Right lobe of liver (tissue), 6 donors: ENCODE measurements at regions not wholly inside any gene's neighbourhood (a gene's known extent, or its start where the extent isn't known, plus 50 kb on each side); places are given as distances from the start of the nearest gene placed in this dataset.

Source experiments
- ATAC-seq, 4 donors: fragments of 200-7000 bp; cut with Tn5 transposase; one replicate each; pipeline ENCODE4 v1.9.1; 2020; ENCODE audit warnings: mild to moderate bottlenecking in 4 of 4, moderate library complexity in 4 of 4
- DNase-seq, 3 donors: peaks; one replicate each; pipeline ENCODE4 v3.0.0-alpha.2; 2020
- H3K27ac ChIP-seq, 3 donors: fragments of 200-600 bp; one replicate each; pipeline ENCODE4 v1.8.0; 2022
- H3K27me3 ChIP-seq, 2 donors: fragments of 200-600 bp; one replicate each; pipeline ENCODE4 v1.8.0; 2022
- H3K36me3 ChIP-seq, 4 donors: fragments of 200-600 bp; sonication (generic) in 1 of 4; one replicate each; pipeline versions ENCODE4 v1.5.1 to v1.8.0; 2017 to 2022; ENCODE audit warnings: control low read depth in 1 of 4
- H3K4me1 ChIP-seq, 4 donors: fragments of 200-600 bp; sonication (generic) in 1 of 4; one replicate each; pipeline versions ENCODE4 v1.5.1 to v1.8.0; 2017 to 2022; ENCODE audit warnings: control low read depth in 1 of 4
- H3K4me3 ChIP-seq, 3 donors: fragments of 200-600 bp; one replicate each; pipeline ENCODE4 v1.8.0; 2022
- H3K9me3 ChIP-seq, 4 donors: fragments of 200-600 bp; sonication (generic) in 1 of 4; one replicate each; pipeline versions ENCODE4 v1.5.1 to v1.8.0; 2017 to 2022; ENCODE audit warnings: control low read depth in 1 of 4
- CTCF ChIP-seq, 4 donors: fragments of 200-600 bp in 3 of 4; fragments of 450-650 bp in 1 of 4; IDR thresholded peaks; one replicate each; pipeline versions ENCODE4 v1.5.1 to v1.8.0; 2016 to 2022; ENCODE audit warnings: antibody characterized with exemption in 4 of 4, mild to moderate bottlenecking in 2 of 4
- POLR2A ChIP-seq: fragments of 450-650 bp; IDR thresholded peaks from one replicate; pipeline ENCODE4 v1.6.1; 2017; ENCODE audit warnings: antibody characterized with exemption, mild to moderate bottlenecking
- WGBS: methylation state at CpG from one replicate; pipeline ENCODE4 v1.1.6; 2018; ENCODE audit warnings: low coverage, low lambda C conversion rate; ENCODE audit not compliant: insufficient coverage; ENCODE audit errors: missing lambda C conversion rate; 5-methylcytosine and 5-hydroxymethylcytosine counted together
- intact Hi-C, 2 donors: fragments of 100-400 bp; cut with DNase I; formaldehyde crosslinking; loops; one replicate each; pipeline versions ENCODE4 v1.11.2 to v1.14.1; 2022
- donor health status: DM: no; HTN: yes; CAD: no.
- donor health status: DM: no; HTN: no; CAD: no.
- donor health status: DM: no; HTN: no; CAD: no.
- donor health status: DM: no; HTN: yes; CAD: no.
- donor health status: DM: no; HTN: yes; CAD: no.

GRCh38 chr17:34458266-34458665 is 95.2 kb upstream of the CCL1 start:
- Histone ChIP-seq H3K27me3 (no peaks in the 10 kb centered on the region), H3K4me1 (no peaks in the 10 kb centered on the region), H3K4me3 (no peak overlapping the region), H3K27ac (no peak overlapping the region), H3K36me3 (no peaks in the 10 kb centered on the region), H3K9me3 (no peaks in the 10 kb centered on the region)
- TF ChIP-seq CTCF (IDR thresholded peaks at IDR 0.05) (no peak), POLR2A (no peak)
- intact Hi-C loops, result no loop called here
- 40% methylated on average over 6 of the region's 6 CpGs for WGBS
- ATAC-seq (no peak), DNase-seq (no peak)

GRCh38 chr17:34456121-34456520 is 93.1 kb upstream of the CCL1 start:
- H3K9me3 ChIP-seq, result no peaks in the 10 kb centered on the region
- H3K4me1 ChIP-seq, result no peaks in the 10 kb centered on the region
- 57% methylated on average over 1 of the region's 2 CpGs for WGBS
- intact Hi-C loops, result no loop called here
- H3K36me3 ChIP-seq, result no peaks in the 10 kb centered on the region
- no peak for DNase-seq
- H3K27ac ChIP-seq, result no peak overlapping the region
- no peak for TF ChIP-seq CTCF (IDR thresholded peaks at IDR 0.05)
- no peak for TF ChIP-seq POLR2A
- no peaks in the 10 kb centered on the region for H3K27me3 ChIP-seq
- no peak overlapping the region for H3K4me3 ChIP-seq
- no peak for ATAC-seq

GRCh38 chr17:34452769-34453168 is 89.7 kb upstream of the CCL1 start:
- DNase-seq, result no peak
- no peak for TF ChIP-seq POLR2A
- no peak for TF ChIP-seq CTCF (IDR thresholded peaks at IDR 0.05)
- Histone ChIP-seq H3K27ac (no peak overlapping the region), H3K4me3 (no peak overlapping the region), H3K9me3 (no peaks in the 10 kb centered on the region), H3K36me3 (no peaks in the 10 kb centered on the region), H3K4me1 (no peaks in the 10 kb centered on the region), H3K27me3 (no peaks in the 10 kb centered on the region)
- 50% methylated on average over 2 of the region's 2 CpGs for WGBS
- no peak for ATAC-seq
- intact Hi-C loops, result no loop called here

GRCh38 chr17:34451313-34451712 is 88.3 kb upstream of the CCL1 start:
- no peak for ATAC-seq
- DNase-seq, result no peak
- Histone ChIP-seq H3K4me1 (no peaks in the 10 kb centered on the region), H3K4me3 (no peak overlapping the region), H3K36me3 (no peaks in the 10 kb centered on the region), H3K27ac (no peak overlapping the region), H3K9me3 (no peaks in the 10 kb centered on the region), H3K27me3 (no peaks in the 10 kb centered on the region)
- WGBS, result 72% methylated on average over 2 of the region's 2 CpGs
- TF ChIP-seq POLR2A (no peak), CTCF (IDR thresholded peaks at IDR 0.05) (no peak)
- intact Hi-C loops, result no loop called here

GRCh38 chr17:34447406-34447805 is 84.4 kb upstream of the CCL1 start:
- H3K27ac ChIP-seq, result no peak overlapping the region
- ATAC-seq (no peak), DNase-seq (no peak)
- H3K4me3 ChIP-seq, result no peak overlapping the region
- no peaks in the 10 kb centered on the region for H3K36me3 ChIP-seq
- H3K4me1 ChIP-seq, result peaks cover 0 to under 1% (median 0%) of the 10 kb centered on the region in 4 donors
- H3K9me3 ChIP-seq, result no peaks in the 10 kb centered on the region
- TF ChIP-seq POLR2A (no peak), CTCF (IDR thresholded peaks at IDR 0.05) (no peak)
- H3K27me3 ChIP-seq, result no peaks in the 10 kb centered on the region
- 37% methylated on average over 3 of the region's 3 CpGs for WGBS
- intact Hi-C loops, result no loop called here
